DND-41 (cell line): ENCODE measurements at regions not wholly inside any gene's neighbourhood (a gene's known extent, or its start where the extent isn't known, plus 50 kb on each side); places are given as distances from the start of the nearest gene placed in this dataset.

Source experiments
- CTCF ChIP-seq: IDR thresholded peaks from 2 replicates; pipeline ENCODE4 v1.5.1; 2012; ENCODE audit warnings: borderline replicate concordance, low read length, moderate library complexity, mild to moderate bottlenecking; ENCODE audit not compliant: poor library complexity, severe bottlenecking; ENCODE audit errors: extremely low read depth
- EZH2 ChIP-seq: IDR thresholded peaks from 3 replicates; pipeline ENCODE4 v1.6.1; 2012; ENCODE audit warnings: borderline replicate concordance, low read depth, mild to moderate bottlenecking, moderate library complexity, low read length, inconsistent platforms; ENCODE audit not compliant: severe bottlenecking

GRCh38 chrX:63934791-63935190 lies 149.8 kb upstream of the ARHGEF9 start:
- TF ChIP-seq CTCF (no peak), EZH2 (no peak)
